WTC11 (cell line): ENCODE measurements at regions not wholly inside any gene's neighbourhood (a gene's known extent, or its start where the extent isn't known, plus 50 kb on each side); places are given as distances from the start of the nearest gene placed in this dataset.

Experiments
- TF ChIP-seq, protein P1 (sequence below): fragments of 200-600 bp; IDR thresholded peaks from 2 replicates; pipeline ENCODE4 v1.8.0; 2022; ENCODE audit warnings: antibody characterized with exemption
- TF ChIP-seq, protein P2 (sequence below): sonication (generic); formaldehyde crosslinking; IDR thresholded peaks from 2 replicates; pipeline ENCODE4 v1.8.1; 2023; ENCODE audit warnings: mild to moderate bottlenecking, missing genetic modification reagents, moderate library complexity

DNA sequence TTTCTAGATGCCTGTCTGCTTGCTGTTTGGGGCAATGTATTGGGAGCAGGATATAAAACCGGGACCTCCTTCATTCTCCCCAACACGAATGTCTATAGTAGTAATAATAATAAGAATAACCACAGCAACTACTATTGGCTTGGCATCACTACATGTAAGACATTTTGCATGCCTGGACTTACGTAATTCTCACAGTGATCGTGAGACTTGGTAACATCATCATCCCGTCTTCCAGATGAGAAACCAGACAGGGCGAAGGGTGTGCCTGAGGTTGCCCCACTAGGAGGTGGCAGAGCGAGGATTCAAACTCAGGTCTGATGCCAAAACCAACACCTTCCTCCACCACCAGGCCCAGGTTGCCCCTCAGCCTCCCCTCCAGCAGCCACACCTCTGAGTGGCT, 185.1 kb downstream of the RGS3 start:
- TF ChIP-seq, protein P1, sequence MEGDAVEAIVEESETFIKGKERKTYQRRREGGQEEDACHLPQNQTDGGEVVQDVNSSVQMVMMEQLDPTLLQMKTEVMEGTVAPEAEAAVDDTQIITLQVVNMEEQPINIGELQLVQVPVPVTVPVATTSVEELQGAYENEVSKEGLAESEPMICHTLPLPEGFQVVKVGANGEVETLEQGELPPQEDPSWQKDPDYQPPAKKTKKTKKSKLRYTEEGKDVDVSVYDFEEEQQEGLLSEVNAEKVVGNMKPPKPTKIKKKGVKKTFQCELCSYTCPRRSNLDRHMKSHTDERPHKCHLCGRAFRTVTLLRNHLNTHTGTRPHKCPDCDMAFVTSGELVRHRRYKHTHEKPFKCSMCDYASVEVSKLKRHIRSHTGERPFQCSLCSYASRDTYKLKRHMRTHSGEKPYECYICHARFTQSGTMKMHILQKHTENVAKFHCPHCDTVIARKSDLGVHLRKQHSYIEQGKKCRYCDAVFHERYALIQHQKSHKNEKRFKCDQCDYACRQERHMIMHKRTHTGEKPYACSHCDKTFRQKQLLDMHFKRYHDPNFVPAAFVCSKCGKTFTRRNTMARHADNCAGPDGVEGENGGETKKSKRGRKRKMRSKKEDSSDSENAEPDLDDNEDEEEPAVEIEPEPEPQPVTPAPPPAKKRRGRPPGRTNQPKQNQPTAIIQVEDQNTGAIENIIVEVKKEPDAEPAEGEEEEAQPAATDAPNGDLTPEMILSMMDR: no peak
- TF ChIP-seq, protein P2, sequence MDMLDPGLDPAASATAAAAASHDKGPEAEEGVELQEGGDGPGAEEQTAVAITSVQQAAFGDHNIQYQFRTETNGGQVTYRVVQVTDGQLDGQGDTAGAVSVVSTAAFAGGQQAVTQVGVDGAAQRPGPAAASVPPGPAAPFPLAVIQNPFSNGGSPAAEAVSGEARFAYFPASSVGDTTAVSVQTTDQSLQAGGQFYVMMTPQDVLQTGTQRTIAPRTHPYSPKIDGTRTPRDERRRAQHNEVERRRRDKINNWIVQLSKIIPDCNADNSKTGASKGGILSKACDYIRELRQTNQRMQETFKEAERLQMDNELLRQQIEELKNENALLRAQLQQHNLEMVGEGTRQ (CRISPR knock-in tag): no peak
